ENCODE measurements at regions not wholly inside any gene's neighbourhood (a gene's known extent, or its start where the extent isn't known, plus 50 kb on each side); places are given as distances from the start of the nearest gene placed in this dataset.
"Not testable (repeated sequence)": the region's sequence is repeated elsewhere in the genome, so short reads cannot be mapped to it uniquely, and the experiment has no call there.

GRCh38 chr13:110044551-110045111, 258.2 kb upstream of the IRS2 start:
- no peaks in the 10 kb centered on the region for H3K79me1 ChIP-seq (ENCODE audit: low read length)
- H3K56ac ChIP-seq (ENCODE audit: low read length), result no peak overlapping the region
- H2BK5ac ChIP-seq (ENCODE audit: low read length), result no peak overlapping the region
- no peak overlapping the region for H3K4me3 ChIP-seq (ENCODE audit: low read length)
- H3K9ac ChIP-seq (ENCODE audit: low read length), result no peak overlapping the region
- H3K18ac ChIP-seq (ENCODE audit: low read length), result no peak overlapping the region
- no peak overlapping the region for H4K5ac ChIP-seq (ENCODE audit: low read length)
- H3K79me2 ChIP-seq (ENCODE audit: control insufficient read depth, insufficient read depth, low read length), result no peaks in the 10 kb centered on the region
- no peak overlapping the region for H2AK5ac ChIP-seq (ENCODE audit: low read length)
- H3K4ac ChIP-seq (ENCODE audit: low read depth, low read length), result no peak overlapping the region
- H4K8ac ChIP-seq (ENCODE audit: low read depth, low read length), result no peak overlapping the region
- H2BK15ac ChIP-seq (replicated peaks; ENCODE audit: low read depth), result no peak overlapping the region
- H3K27me3 ChIP-seq (ENCODE audit: insufficient read depth, low read length, poor library complexity), result no peaks in the 10 kb centered on the region
- H2BK120ac ChIP-seq (ENCODE audit: low read depth, low read length), result no peak overlapping the region
- no peaks in the 10 kb centered on the region for H3K36me3 ChIP-seq (ENCODE audit: control insufficient read depth, insufficient read depth, low read length)
- H3K4me1 ChIP-seq (ENCODE audit: control insufficient read depth, low read depth, low read length), result peaks cover 2% of the 10 kb centered on the region
- no CpG with 5 or more reads among the region's 15 CpGs for WGBS (ENCODE audit: extremely low coverage, insufficient coverage, low lambda C conversion rate)
- H3K27ac ChIP-seq (ENCODE audit: low read depth, low read length), result no peak overlapping the region
- no peak overlapping the region for H3K23ac ChIP-seq (ENCODE audit: low read length)
- peak; percentile 45 for DNase-seq
- no peak overlapping the region for H3K4me2 ChIP-seq (ENCODE audit: low read length)

GRCh38 chr13:110042253-110042950, 256.0 kb upstream of the IRS2 start:
- H2BK120ac ChIP-seq (ENCODE audit: low read depth, low read length), result no peak overlapping the region
- H3K23ac ChIP-seq (ENCODE audit: low read length), result no peak overlapping the region
- no peak for DNase-seq
- no peak overlapping the region for H3K56ac ChIP-seq (ENCODE audit: low read length)
- H3K4me1 ChIP-seq (ENCODE audit: control insufficient read depth, low read depth, low read length), result peaks cover 2% of the 10 kb centered on the region
- no peak overlapping the region for H3K18ac ChIP-seq (ENCODE audit: low read length)
- no peaks in the 10 kb centered on the region for H3K27me3 ChIP-seq (ENCODE audit: insufficient read depth, low read length, poor library complexity)
- no peak overlapping the region for H2BK15ac ChIP-seq (replicated peaks; ENCODE audit: low read depth)
- no peaks in the 10 kb centered on the region for H3K36me3 ChIP-seq (ENCODE audit: control insufficient read depth, insufficient read depth, low read length)
- H3K4me3 ChIP-seq (ENCODE audit: low read length), result no peak overlapping the region
- no peak overlapping the region for H3K27ac ChIP-seq (ENCODE audit: low read depth, low read length)
- H2AK5ac ChIP-seq (ENCODE audit: low read length), result no peak overlapping the region
- H4K8ac ChIP-seq (ENCODE audit: low read depth, low read length), result no peak overlapping the region
- H3K9ac ChIP-seq (ENCODE audit: low read length), result no peak overlapping the region
- no peak overlapping the region for H3K4me2 ChIP-seq (ENCODE audit: low read length)
- no peaks in the 10 kb centered on the region for H3K79me1 ChIP-seq (ENCODE audit: low read length)
- H2BK5ac ChIP-seq (ENCODE audit: low read length), result no peak overlapping the region
- no CpG with 5 or more reads among the region's 14 CpGs for WGBS (ENCODE audit: extremely low coverage, insufficient coverage, low lambda C conversion rate)
- H3K4ac ChIP-seq (ENCODE audit: low read depth, low read length), result no peak overlapping the region
- no peaks in the 10 kb centered on the region for H3K79me2 ChIP-seq (ENCODE audit: control insufficient read depth, insufficient read depth, low read length)
- H4K5ac ChIP-seq (ENCODE audit: low read length), result no peak overlapping the region

GRCh38 chr13:110041638-110042037, 255.3 kb upstream of the IRS2 start:
- H4K5ac ChIP-seq (ENCODE audit: low read length); H3K79me1 ChIP-seq (ENCODE audit: low read length); H2AK5ac ChIP-seq (ENCODE audit: low read length); H3K4ac ChIP-seq (ENCODE audit: low read depth, low read length); H2BK120ac ChIP-seq (ENCODE audit: low read depth, low read length); H3K56ac ChIP-seq (ENCODE audit: low read length); H3K9ac ChIP-seq (ENCODE audit: low read length); H3K27ac ChIP-seq (ENCODE audit: low read depth, low read length); H4K8ac ChIP-seq (ENCODE audit: low read depth, low read length); H3K4me2 ChIP-seq (ENCODE audit: low read length); H3K4me3 ChIP-seq (ENCODE audit: low read length); H3K18ac ChIP-seq (ENCODE audit: low read length); H3K23ac ChIP-seq (ENCODE audit: low read length); H2BK15ac ChIP-seq (replicated peaks; ENCODE audit: low read depth); H3K27me3 ChIP-seq (ENCODE audit: insufficient read depth, low read length, poor library complexity); H2BK5ac ChIP-seq (ENCODE audit: low read length); H3K79me2 ChIP-seq (ENCODE audit: control insufficient read depth, insufficient read depth, low read length); H3K4me1 ChIP-seq (ENCODE audit: control insufficient read depth, low read depth, low read length); H3K36me3 ChIP-seq (ENCODE audit: control insufficient read depth, insufficient read depth, low read length); DNase-seq: not testable (repeated sequence)
- no CpG with 5 or more reads among the region's 4 CpGs for WGBS (ENCODE audit: extremely low coverage, insufficient coverage, low lambda C conversion rate)

GRCh38 chr13:110037925-110038573, 251.7 kb upstream of the IRS2 start:
- Histone ChIP-seq H3K4me1 (ENCODE audit: control insufficient read depth, low read depth, low read length) (peaks cover 4% of the 10 kb centered on the region), H2BK5ac (ENCODE audit: low read length) (no peak overlapping the region), H4K8ac (ENCODE audit: low read depth, low read length) (no peak overlapping the region), H3K4me3 (ENCODE audit: low read length) (no peak overlapping the region), H4K5ac (ENCODE audit: low read length) (no peak overlapping the region), H3K18ac (ENCODE audit: low read length) (no peak overlapping the region), H3K9ac (ENCODE audit: low read length) (no peak overlapping the region), H2BK120ac (ENCODE audit: low read depth, low read length) (no peak overlapping the region), H3K23ac (ENCODE audit: low read length) (no peak overlapping the region), H3K36me3 (ENCODE audit: control insufficient read depth, insufficient read depth, low read length) (no peaks in the 10 kb centered on the region), H3K4ac (ENCODE audit: low read depth, low read length) (no peak overlapping the region), H2BK15ac (replicated peaks; ENCODE audit: low read depth) (no peak overlapping the region), H3K79me2 (ENCODE audit: control insufficient read depth, insufficient read depth, low read length) (no peaks in the 10 kb centered on the region), H2AK5ac (ENCODE audit: low read length) (no peak overlapping the region), H3K27me3 (ENCODE audit: insufficient read depth, low read length, poor library complexity) (no peaks in the 10 kb centered on the region), H3K4me2 (ENCODE audit: low read length) (no peak overlapping the region), H3K56ac (ENCODE audit: low read length) (no peak overlapping the region), H3K79me1 (ENCODE audit: low read length) (no peaks in the 10 kb centered on the region), H3K27ac (ENCODE audit: low read depth, low read length) (no peak overlapping the region)
- whole genome bisulfite sequencing (ENCODE audit: extremely low coverage, insufficient coverage, low lambda C conversion rate), result no CpG with 5 or more reads among the region's 2 CpGs
- no peak for DNase-seq

GRCh38 chr13:110036060-110036459, 249.7 kb upstream of the IRS2 start:
- H2BK15ac ChIP-seq (replicated peaks; ENCODE audit: low read depth), result no peak overlapping the region
- H3K79me2 ChIP-seq (ENCODE audit: control insufficient read depth, insufficient read depth, low read length), result no peaks in the 10 kb centered on the region
- peaks cover 4% of the 10 kb centered on the region for H3K4me1 ChIP-seq (ENCODE audit: control insufficient read depth, low read depth, low read length)
- no peak overlapping the region for H2AK5ac ChIP-seq (ENCODE audit: low read length)
- no peak overlapping the region for H3K9ac ChIP-seq (ENCODE audit: low read length)
- no peak overlapping the region for H2BK120ac ChIP-seq (ENCODE audit: low read depth, low read length)
- H4K8ac ChIP-seq (ENCODE audit: low read depth, low read length), result no peak overlapping the region
- no peak overlapping the region for H4K5ac ChIP-seq (ENCODE audit: low read length)
- no peak overlapping the region for H3K23ac ChIP-seq (ENCODE audit: low read length)
- no peaks in the 10 kb centered on the region for H3K27me3 ChIP-seq (ENCODE audit: insufficient read depth, low read length, poor library complexity)
- no peak for DNase-seq
- no peaks in the 10 kb centered on the region for H3K79me1 ChIP-seq (ENCODE audit: low read length)
- H3K27ac ChIP-seq (ENCODE audit: low read depth, low read length), result no peak overlapping the region
- no peak overlapping the region for H3K4me3 ChIP-seq (ENCODE audit: low read length)
- H3K36me3 ChIP-seq (ENCODE audit: control insufficient read depth, insufficient read depth, low read length), result no peaks in the 10 kb centered on the region
- H3K4me2 ChIP-seq (ENCODE audit: low read length), result no peak overlapping the region
- WGBS (ENCODE audit: extremely low coverage, insufficient coverage, low lambda C conversion rate), result no CpG with 5 or more reads among the region's 3 CpGs
- no peak overlapping the region for H3K18ac ChIP-seq (ENCODE audit: low read length)
- no peak overlapping the region for H3K56ac ChIP-seq (ENCODE audit: low read length)
- H2BK5ac ChIP-seq (ENCODE audit: low read length), result no peak overlapping the region
- H3K4ac ChIP-seq (ENCODE audit: low read depth, low read length), result no peak overlapping the region
